ENCODE measurements at regions not wholly inside any gene's neighbourhood (a gene's known extent, or its start where the extent isn't known, plus 50 kb on each side); places are given as distances from the start of the nearest gene placed in this dataset.
"Not testable (repeated sequence)": the region's sequence is repeated elsewhere in the genome, so short reads cannot be mapped to it uniquely, and the experiment has no call there.

GRCh38 chr17:45621087-45621486 lies 130.6 kb upstream of the PLEKHM1 start:
- not testable (repeated sequence) for TF ChIP-seq CTCF, POLR2AphosphoS5 (IDR thresholded peaks at IDR 0.05)

Measured in transverse colon (tissue), 4 donors.